ENCODE measurements at regions not wholly inside any gene's neighbourhood (a gene's known extent, or its start where the extent isn't known, plus 50 kb on each side); places are given as distances from the start of the nearest gene placed in this dataset.

DNA sequence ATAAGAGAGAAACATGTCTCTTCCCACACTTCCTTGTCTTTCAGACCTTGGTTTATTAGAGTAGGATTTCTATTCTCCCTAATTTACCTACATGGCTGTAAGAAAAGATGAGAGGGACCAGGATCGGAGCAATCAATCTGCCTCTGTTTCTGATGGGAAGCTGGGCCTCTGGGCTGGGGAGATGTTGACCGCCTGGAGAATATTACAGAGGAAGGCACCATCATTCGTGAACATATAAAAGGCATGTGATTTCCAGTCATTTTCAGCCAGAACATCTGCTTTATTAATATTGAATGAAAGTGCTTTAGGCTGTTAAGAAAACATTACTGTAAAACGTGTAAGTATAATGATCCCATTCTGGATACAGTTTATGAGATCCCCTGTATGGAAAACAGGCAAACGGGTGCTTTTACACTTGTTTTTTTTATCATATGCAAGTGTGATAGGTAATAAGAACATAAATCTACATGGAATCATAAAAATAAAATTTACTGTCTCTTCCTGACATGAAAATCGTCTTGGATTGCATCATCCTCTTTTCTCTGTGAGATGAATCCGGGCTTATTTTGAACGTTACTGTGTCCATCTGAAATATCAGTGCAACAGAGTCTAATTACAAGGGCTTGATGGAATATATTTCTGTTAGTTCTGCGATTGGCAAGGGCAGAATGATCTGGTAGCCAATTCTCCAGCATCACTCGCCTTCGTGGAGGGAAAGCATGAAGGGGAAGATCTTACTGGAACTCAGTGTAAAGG lies 94.5 kb upstream of the BAIAP2L1 start:
- no peak for DNase-seq (ENCODE audit: low read depth, low spot score)
- no peaks in the 10 kb centered on the region for H3K27me3 ChIP-seq (ENCODE audit: control insufficient read depth, insufficient read depth, low read length)
- no peak overlapping the region for H3K27ac ChIP-seq (ENCODE audit: low read depth, low read length)
- peaks cover 48% of the 10 kb centered on the region for H3K9me3 ChIP-seq (ENCODE audit: control insufficient read depth, insufficient read depth, low read length)
- CTCF ChIA-PET, result no interaction called here
- TF ChIP-seq, protein P1, sequence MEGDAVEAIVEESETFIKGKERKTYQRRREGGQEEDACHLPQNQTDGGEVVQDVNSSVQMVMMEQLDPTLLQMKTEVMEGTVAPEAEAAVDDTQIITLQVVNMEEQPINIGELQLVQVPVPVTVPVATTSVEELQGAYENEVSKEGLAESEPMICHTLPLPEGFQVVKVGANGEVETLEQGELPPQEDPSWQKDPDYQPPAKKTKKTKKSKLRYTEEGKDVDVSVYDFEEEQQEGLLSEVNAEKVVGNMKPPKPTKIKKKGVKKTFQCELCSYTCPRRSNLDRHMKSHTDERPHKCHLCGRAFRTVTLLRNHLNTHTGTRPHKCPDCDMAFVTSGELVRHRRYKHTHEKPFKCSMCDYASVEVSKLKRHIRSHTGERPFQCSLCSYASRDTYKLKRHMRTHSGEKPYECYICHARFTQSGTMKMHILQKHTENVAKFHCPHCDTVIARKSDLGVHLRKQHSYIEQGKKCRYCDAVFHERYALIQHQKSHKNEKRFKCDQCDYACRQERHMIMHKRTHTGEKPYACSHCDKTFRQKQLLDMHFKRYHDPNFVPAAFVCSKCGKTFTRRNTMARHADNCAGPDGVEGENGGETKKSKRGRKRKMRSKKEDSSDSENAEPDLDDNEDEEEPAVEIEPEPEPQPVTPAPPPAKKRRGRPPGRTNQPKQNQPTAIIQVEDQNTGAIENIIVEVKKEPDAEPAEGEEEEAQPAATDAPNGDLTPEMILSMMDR (IDR thresholded peaks at IDR 0.05; ENCODE audit: low read depth, low read length), result no peak
- POLR2A ChIA-PET, result no interaction called here
- no peak overlapping the region for H3K4me3 ChIP-seq (ENCODE audit: low read depth, low read length)

DNA sequence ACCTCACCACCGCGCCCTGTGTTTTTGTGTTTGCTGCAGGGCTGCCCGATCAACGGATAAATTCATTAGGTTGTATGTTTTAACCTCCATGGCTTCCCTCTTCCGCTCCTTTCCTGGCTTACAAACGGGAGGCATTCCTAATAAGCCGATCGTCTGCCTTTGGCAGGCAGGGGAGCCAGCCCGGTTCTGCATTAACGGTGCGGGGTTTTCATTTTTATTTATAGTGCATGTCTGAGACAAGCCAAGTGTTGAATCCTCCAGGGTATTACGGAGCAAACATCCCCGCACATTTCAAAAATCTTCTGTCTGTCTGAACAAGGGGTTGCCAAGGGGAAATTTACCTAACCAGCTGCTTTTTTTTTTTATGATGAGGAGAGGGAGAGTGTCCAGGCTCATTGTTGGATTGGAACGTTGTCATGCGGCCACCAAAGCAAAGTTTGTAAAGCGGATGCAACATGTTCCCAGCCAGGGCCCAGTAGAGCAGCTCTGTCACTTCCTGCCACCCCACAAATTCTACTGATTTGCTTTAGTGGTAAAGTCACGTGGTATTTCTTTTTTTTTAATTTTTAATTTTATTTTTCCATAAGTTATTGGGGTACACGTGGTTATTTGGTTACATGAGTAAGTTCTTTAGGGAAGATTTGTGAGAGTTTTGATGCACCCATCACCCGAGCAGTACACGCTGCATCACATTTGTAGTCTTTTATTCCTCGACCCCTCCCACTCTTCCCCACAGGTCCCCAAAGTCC lies 92.3 kb upstream of the BAIAP2L1 start:
- DNase-seq (ENCODE audit: low read depth, low spot score), result no peak
- Histone ChIP-seq H3K4me3 (ENCODE audit: low read depth, low read length) (no peak overlapping the region), H3K27me3 (ENCODE audit: control insufficient read depth, insufficient read depth, low read length) (no peaks in the 10 kb centered on the region), H3K9me3 (ENCODE audit: control insufficient read depth, insufficient read depth, low read length) (peaks cover 43% of the 10 kb centered on the region), H3K27ac (ENCODE audit: low read depth, low read length) (no peak overlapping the region)
- ChIA-PET CTCF (no interaction called here), POLR2A (no interaction called here)
- TF ChIP-seq, protein P1 (IDR thresholded peaks at IDR 0.05; ENCODE audit: low read depth, low read length), result no peak

DNA sequence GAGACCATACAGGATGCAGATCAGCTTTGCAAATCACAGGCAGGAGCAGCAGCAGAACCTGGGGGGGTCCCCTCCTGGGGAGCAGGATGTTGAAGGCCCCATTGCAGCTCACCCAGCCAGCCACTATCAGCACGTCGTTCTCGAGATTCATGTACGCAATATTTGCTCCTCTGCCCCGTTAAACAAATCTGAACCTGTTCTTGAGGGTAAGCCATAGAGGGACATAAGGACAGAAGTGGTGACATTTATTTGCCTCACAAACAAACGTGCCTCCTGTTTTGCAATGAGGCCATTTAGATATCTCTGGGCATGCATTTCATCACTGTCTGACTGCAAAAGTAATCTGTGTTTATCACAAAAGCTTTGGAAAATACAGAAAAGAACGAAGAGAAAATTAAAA lies 87.3 kb upstream of the BAIAP2L1 start:
- POLR2A ChIA-PET, result no interaction called here
- TF ChIP-seq, protein P1 (IDR thresholded peaks at IDR 0.05; ENCODE audit: low read depth, low read length), result no peak
- H3K27me3 ChIP-seq (ENCODE audit: control insufficient read depth, insufficient read depth, low read length), result no peaks in the 10 kb centered on the region
- no peak for DNase-seq (ENCODE audit: low read depth, low spot score)
- no peak overlapping the region for H3K4me3 ChIP-seq (ENCODE audit: low read depth, low read length)
- H3K9me3 ChIP-seq (ENCODE audit: control insufficient read depth, insufficient read depth, low read length), result peaks cover 46% of the 10 kb centered on the region
- no peak overlapping the region for H3K27ac ChIP-seq (ENCODE audit: low read depth, low read length)
- CTCF ChIA-PET, result no interaction called here

DNA sequence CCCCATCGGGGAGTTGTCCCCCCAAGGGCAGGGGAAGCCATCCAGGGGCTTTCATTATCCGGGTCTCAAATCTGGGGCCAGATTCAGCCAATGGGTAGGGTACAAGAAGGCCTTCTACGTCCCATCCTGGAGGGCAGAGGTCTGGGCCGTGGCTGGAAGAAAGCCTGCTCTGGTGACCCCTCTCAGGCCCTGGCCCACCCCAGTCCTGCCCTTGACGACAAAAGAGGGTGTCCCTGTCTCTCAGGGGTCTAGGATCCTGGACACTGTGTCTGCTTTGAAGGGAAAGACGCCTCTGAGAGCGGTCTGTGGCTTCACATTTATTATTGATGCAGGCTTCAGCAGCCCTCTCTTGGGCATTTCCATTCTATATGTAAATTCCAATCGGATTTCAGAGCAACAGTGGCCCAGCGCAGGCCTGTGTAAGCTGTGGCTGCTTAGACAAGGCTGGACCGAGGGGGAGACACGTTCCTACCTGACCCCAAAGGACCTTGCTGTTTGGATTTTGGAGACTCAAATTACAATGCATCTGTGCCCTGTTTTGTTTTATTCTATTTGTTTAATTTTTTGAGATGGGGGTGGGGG lies 83.2 kb upstream of the BAIAP2L1 start:
- ChIA-PET CTCF (interaction anchor here (0.6 kb wide), 1 partner anchor 28 kb away, joined by 3 read pairs; no protein-coding TSS in a partner anchor), POLR2A (no interaction called here)
- TF ChIP-seq, protein P1 (IDR thresholded peaks at IDR 0.05; ENCODE audit: low read depth, low read length), result no peak
- H3K9me3 ChIP-seq (ENCODE audit: control insufficient read depth, insufficient read depth, low read length), result peaks cover 29% of the 10 kb centered on the region
- H3K27me3 ChIP-seq (ENCODE audit: control insufficient read depth, insufficient read depth, low read length), result no peaks in the 10 kb centered on the region
- H3K27ac ChIP-seq (ENCODE audit: low read depth, low read length), result no peak overlapping the region
- DNase-seq (ENCODE audit: low read depth, low spot score), result no peak
- no peak overlapping the region for H3K4me3 ChIP-seq (ENCODE audit: low read depth, low read length)
